ENCODE measurements at regions not wholly inside any gene's neighbourhood (a gene's known extent, or its start where the extent isn't known, plus 50 kb on each side); places are given as distances from the start of the nearest gene placed in this dataset.
"Not testable (repeated sequence)": the region's sequence is repeated elsewhere in the genome, so short reads cannot be mapped to it uniquely, and the experiment has no call there.

DNA sequence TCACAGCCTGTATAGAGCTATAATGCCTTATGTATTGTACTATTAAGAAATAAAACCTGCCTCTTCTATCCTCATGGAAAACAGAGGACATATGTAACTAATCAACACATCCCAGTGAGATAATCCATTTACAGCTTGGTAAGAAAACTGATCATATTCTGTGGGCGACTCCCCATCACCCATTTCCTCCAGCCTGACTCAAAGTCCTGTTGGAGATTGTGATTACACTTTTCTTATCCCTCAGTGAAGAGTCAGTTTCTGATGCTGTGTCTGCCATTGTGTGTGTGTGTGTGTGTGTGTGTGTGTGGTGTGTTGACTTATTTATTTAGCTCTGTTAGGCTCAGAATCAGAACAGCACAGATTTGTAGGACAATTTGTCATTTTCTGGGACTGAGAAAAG, 212.8 kb downstream of the FGF9 start:
- no peak for DNase-seq

DNA sequence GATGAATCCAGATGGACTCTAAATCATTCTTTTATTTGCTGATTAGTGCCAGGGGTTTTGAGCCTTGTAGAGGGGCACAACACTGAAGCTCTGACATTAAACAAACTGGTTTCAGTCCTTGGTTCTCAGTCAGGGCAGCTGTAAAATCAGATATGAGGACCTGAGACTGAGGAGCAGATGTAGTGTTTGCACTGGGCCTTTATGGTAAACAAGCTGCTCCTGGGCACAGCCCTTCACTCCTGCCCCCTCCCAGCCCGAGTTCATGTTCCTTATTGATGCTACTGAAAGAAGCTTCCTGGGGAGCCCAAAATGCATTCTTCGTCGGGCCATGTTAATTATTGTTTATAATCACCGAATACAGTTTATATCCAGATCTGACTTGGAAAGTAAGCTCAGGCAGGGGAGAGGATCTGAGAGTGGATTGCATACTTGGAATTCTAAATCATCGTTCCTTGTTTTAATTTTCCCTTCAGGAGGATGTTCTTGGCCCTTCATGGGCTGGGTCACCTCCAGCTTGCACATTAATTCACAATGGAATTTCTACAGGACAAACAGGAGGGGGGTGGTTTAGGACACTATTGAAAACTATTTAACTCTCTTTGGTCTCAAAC, 213.5 kb downstream of the FGF9 start:
- DNase-seq = no peak

DNA sequence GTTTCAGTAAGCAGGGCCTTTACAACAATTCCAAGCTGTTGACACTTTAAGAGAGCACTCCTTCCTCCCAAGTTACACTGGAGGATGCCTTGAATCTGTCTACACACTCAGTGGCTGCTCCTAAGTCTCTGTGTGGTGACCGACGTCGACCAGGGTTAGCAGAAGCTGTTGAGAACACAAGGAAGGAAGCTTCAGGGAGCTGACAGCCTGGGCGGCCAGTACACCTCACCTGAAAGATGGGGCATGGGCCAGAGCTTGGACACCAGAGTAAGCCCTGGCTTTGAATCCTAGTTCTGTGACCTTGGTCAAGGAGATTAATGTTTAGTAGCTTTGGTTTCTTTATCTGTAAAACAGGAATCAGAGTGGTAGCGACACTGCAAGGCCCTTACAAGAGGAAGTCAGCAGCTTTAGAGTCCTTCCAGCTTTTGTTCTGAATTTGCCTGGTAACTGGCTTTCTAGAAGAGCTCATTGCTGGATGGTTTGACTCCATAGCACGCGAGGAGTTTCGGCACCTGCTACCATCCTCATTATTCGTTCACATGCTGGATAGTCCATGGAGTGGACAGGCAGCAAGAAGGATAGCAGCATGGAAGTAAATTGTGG, 214.2 kb downstream of the FGF9 start:
- no peak for DNase-seq

DNA sequence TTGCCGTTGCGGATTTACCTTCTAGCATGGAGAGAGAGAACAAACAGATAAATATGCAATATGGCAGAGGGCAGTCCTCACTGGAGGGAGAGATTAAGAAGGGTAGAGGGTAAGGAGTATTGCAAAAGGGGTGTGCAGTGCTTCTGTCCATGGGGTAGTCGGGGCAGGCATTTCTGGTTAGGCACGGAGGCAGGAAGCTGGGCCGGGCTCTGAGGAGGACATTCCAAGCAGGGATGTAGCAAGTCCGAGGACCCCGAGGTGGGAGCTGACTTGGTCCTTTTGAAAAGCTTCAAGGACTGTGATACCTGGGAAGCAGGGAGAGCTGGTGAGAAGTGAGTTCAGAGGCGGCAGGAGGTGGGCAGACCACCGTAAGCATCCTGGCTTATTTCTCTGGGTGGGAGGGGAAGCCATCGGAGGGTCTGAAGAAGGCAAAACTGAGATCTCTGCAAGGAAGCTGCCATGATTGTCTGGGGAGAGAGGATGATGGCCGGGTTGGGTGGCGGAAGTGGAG, 214.9 kb downstream of the FGF9 start:
- DNase-seq = no peak

DNA sequence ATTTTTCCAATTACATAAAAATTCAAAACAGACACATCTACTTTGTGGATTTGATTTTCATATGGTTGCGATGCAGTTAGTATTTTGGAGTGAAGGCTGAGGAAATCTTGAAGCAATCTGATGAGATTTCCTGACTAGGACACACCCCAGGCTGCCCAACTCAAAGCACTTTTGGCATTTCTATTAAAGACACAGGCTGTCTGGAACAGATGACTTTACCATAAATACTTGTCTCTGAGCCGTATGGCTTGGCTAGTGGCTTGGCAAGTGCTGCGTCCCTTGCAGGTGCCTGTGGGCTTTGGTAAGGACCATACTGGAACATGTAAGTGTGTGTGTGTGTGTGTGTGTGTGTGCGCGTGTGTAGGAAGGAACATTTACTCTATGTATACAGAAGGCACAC, 218.8 kb downstream of the FGF9 start:
- no peak for DNase-seq

DNA sequence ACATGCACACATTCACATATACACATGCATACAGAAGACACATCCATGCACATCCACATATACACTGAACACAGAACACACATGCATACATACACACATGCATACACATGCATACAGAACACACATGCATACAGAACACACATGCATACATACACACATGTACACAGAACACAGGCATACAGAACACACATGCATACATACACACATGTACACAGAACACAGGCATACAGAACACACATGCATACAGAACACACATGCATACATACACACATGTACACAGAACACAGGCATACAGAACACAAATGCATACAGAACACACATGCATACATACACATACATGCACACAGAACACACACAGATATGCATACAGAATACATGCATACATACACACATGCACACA, 219.3 kb downstream of the FGF9 start:
- DNase-seq = not testable (repeated sequence)

DNA sequence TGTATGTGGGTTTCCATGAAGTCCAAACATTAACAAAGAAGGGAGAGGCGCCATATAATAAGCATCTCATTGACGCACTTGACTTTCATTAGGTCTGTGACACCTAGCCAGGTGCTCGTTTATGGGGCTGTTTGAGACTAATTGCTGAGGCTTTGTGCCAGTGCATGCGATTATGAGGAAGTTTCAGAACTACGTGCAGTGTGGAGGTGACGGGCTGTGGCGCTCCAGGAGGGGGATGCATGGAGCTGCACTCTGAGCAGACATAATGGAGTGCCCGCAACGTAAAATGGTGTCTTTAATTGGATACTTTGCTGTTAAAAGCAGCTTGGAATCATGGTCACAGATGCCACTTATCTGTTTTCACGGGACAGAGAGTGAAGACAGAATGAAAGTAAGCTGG, 223.2 kb downstream of the FGF9 start:
- no peak for DNase-seq

DNA sequence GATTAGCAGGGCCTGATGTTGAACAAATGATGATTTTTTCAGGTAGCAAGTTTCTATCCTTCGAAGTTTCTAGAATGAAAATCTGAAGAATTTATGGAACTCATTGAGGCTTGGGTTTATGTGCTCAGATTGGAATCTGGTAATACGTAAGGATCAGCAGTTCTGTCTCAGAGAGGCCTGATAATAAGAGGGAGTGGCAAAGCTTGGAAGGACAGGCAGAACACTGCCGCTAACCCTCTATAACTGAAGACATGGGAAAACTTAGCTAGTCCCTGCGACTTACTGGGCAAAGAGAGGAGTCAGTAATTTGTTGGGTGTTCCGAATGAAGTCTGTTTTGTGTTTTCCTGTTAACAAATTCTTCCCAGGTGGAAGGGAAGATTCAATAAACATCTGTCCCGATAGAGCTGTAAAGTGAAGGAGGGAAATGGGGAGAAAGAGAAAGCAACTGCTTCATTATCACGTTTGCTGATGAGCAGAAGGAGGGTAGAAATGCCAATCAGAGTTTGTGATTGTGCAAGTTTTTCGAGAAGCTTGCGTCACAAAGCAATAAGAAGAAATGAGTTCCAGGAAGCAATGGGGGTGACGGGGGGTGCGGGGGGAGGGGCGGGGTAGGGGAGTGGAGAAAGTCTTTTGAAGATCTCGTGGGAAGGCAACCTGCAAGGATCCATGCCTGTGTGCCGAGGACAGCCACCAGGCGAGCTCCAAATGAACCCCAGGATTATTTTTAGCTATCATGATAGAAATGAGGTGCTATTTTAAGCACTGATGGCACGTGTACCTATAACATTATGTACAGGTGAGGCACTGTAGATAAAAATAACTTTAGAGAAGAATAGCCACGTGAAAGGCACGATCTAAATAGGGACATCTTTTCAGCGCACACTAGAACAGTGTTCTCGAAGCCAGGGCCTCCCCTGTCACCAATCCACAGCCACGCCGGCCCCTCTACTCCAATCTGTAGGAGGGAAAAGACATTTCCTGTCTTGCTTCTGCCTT, 224.1 kb downstream of the FGF9 start:
- no peak for DNase-seq

DNA sequence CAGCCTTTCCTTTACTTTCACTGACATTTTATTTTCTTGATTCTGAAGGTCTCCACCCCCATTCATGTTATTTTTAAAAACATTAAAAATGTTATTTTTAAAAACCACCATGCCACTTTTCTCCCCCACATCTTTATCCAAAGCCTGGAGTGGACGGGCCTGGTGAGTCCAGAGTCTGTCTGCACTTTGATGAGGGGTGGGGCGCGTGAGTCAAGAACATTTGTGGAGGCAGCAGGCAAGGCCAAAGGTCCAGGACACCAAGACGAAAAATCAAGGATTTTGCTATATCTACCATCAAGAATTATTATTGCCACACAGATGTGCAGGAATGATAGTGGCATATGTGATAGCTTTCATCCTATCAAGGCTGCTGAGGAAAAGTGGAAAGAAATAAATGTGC, 224.9 kb downstream of the FGF9 start:
- no peak for DNase-seq

DNA sequence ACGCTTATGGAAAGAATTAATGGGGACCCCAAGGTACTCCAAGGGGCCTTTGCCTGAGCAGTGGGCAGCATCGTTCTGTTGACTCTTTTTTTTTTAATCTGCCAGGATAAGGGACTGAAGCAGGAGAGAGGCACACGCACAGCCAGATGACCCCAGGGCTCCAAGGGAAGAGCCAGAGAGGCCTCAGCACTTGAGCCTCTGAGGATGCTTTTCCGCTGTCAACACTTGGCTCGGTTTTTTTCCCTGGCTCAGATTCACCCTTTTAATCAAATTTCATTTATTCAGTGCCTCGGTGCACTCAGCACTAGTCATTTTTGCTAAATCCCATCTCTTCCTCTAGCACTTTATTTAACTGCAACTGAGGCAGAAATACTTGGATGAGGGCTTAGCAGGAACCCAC, 226.3 kb downstream of the FGF9 start:
- no peak for DNase-seq

DNA sequence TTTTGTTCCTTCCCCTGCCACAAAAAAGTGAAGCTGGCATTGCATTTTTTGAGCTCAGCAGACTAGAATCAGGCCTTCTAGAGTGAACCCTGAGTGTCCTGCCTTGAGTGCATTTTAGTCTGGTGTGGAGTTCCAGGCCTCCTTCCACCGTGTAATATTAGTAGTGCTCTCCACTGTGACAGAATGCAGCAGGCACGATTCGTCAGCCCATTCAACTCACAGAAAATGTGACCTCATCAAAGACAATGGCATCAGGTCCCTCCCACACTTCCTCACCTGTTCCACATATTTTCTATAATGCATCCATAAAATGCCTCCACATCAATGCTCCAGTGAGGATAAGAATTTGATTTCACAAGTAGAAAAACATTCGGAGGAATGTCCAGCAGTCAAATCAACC, 227.6 kb downstream of the FGF9 start:
- no peak for DNase-seq

DNA sequence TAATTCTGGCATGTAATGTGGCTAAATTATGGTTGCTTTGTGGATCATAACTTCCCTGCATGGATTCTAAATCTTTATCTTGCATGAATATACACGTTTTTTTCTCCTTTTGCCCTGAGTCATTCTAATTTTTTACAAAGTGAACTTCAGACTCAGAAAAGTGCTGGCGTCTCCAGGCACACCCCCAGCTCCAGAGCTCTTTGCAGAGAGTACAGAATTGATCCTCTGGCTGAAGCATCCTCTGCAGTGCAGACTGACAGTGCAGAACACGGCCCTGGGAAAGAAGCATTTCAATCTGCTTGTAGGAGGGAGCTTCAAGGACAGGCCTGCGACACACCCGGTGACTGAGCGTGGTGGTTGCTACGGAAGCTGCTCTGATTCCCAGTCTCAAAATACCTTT, 228.1 kb downstream of the FGF9 start:
- DNase-seq = no peak

DNA sequence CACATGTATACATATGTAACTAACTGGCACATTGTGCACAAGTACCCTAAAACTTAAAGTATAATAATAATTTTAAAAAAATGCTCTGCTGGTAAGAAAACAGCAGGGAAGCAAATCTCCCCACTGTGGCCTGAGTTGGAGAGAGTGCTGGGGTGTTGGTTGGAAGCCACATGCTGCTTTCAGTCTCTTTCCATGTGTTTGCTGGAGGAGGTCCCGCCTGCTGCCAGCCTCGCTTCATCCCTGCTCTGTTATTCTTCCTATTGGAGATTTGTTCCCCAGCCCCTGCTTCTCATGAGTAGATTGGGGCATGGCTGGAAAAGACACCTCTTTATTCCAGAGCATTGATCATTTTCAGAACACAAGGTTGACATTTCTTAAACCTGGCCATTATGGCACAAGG, 230.5 kb downstream of the FGF9 start:
- DNase-seq = no peak

DNA sequence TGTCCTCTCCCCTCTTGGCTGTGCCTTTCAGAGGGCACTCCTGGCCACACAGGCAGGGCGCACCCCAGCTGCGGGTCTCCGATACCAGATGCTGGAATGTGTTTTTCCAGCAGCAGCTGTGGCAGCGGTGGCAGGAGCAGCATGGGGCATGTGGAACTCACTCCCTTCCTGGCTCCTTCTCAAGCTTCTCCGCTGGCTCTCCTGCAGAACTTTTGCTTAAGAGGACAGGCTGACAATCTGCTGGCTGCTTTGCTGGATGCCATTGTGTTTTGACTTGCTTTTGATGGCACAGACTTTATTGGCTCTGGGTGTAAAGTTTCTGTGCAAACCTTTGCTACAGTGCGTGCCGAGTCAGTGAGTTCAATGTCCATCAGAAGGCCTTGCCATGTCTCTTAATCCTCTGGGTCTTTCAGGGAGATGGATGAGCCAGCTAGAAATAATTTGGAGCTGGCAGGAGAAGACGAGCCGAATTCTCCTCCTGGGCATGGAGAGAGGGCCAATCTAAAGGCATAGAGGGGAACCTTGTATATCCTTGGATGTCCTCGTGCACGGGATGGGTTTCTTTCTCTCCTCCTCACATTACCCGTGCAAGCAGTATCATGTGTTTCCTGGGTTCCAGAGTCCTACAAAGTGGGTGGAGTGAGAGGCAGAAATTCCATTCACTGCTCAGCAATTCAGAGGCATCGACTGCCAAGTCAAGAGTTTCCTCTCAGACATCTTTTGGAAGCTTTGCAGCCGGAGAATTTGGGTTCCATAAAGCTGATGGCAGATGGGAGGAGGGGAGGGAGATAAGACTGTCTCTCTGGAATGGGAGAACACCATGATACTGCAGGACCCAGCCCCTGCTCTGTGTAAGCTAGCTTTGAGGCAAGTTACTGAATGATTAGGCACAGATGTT, 231.2 kb downstream of the FGF9 start:
- DNase-seq = no peak

DNA sequence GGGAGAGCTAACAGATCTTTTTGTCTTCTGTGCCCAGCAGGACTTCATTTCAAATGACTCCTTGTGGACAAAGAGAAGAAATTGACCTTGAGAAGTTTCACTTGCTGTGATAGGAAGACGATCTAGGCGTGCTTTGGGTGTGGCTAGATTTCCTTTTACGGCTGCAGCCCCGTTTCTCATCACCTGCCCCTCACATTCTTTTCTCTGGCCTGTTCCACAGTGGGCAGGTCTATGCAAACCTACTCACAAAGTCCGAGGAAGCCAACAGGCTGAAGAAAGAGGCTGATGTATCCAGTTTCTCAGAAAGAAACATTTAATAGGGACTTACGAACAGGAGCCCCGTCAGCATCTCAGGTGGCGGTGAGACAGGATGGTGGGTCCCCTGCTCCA, 231.8 kb downstream of the FGF9 start:
- DNase-seq = no peak

DNA sequence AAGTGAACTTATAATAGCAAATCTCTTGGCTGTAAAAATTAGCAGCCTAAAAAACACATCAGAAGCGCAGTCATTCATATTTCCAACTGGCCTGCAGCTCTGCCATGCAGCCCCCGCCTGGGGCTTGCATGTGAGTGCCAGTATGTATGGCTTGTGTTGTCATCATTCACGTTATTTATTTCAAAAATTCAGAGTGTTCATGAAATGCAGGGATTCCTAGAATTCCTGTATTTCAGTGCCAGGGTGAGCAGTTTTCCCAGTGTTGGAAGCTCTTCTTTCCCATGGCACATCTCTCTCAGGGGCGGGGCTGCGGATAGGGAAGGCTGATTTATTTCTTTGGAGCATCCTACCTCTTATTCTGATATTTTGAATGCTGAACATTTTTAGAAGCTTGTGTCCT, 234.6 kb downstream of the FGF9 start:
- no peak for DNase-seq

DNA sequence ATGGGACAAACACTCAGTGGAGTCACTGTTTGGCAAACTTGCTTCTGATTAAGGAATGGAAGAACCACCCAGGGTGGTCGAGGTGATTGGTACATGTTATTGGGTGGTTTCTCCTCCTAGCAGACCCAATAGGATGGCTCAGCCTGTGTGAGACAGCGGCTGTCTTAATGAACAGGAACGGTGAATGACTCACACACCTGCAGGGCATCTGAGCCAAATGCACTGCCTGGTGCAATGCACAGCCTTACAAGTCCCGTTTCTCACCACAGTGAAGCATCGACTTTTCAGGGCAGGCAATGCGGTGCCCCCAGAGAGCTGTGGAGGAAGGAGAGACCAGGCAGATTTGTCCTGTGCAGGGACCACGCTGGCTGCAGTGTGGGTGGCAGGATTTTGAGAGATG, 238.5 kb downstream of the FGF9 start:
- DNase-seq = no peak

DNA sequence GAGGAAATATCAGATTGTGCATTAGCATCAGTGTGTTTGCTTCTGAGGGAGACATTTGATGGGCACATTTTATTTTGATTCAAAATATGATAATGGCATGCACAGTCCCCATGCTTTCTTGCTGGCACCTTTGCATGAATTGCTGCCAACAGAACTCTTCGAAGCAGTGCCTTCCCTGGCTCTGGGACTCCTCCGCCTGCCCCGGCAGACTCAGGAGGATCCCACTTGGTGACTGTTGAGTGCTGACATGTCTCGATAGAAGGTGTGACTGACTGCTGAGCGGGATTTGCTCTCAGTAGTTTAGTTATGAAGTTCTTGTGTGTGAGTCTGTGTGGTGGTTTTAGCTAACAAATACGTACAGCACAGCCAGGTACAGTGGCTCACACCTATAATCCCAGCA, 239.7 kb downstream of the FGF9 start:
- DNase-seq = no peak

DNA sequence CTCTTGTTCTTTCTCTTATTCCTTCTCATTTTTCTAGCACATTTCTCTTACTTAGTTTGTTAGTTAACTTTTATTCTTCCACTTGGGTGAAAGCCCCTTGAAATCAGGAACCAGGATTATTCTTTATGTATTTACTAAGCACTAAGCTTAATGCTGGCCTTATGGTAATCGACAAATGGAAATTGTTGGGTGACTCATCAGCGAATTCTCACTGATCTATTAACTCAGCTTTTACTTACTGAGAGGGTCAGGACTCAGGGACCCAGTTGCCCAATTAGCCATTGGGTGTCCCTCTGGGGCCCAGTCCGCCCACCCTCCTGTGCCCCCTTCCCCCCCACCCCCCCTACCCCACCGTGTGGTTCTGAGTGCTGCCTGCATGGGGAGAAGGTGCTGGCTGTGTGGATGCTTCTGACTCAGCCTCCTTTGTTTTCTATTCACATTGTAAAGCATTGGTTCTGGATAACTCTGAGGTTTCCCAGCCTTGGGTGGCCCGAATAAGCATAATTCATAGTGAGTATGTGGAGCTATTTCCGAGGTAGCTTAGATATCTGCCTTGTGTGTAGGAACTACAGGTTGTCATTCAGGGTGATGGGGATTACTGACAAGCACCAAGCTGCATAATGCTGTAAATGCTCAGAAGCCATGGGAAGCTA, 240.9 kb downstream of the FGF9 start:
- DNase-seq = no peak

DNA sequence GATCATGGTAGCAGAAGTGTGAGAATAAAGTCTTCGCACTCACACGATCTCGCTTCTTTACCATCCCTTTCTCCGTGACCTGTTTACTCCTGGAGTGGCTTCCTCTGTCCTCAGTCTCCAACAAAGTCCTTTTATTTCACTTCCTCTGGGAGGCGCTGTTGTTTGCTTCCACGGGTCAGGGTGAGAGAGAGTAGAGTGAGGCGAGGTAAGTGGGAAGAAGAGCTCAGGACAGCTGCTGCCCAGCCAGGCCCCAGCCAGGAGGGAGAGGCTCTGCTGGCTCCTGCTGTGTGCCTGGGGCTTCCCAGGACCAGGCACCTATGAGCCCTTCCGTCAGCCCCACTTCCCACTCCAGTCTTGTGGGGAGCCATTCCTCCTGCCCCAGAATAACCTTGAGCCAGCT, 242.1 kb downstream of the FGF9 start:
- no peak for DNase-seq

DNA sequence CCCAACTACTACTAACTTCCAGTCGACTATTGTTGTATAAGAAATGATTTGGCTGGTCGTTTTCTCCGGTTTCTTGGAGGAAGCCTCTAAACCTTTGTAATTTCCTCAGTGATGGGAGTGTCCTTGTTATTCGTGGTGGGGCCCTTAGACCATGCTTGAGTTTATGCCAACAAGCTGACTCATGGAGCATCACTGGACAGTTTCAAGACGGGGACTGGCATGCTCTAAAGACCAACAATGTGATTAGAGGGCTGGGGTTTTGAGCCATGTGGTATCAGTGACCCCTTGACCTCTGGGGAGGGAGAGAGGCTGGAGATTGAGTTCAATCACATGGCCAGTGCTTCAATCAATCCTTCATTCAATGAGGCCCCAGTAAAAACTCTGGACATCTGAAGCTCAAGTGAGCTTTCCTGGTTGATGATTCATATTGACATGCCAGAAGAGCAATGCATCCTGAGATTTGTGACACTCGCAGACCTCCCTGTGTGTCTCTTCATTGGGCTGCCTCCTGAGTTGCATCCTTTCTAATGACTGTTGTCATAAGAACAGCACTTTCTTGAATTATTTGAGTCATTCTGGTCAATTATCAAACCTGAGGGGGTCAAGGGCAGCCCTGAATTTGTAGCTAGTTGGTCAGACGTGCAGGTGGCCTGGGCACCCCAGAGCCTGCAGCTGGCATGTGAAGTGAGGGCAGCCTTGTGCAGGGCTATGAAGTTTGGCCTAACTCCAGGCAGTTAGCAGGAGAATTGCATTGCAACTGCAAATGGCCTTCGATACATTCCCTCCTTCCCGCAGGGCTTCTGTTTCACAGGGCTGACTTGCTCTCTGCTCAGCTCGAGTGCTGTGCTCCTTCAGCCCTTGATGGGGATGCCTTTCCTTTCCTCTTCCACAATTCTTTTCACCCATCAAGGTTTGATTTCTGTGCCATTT, 246.5 kb downstream of the FGF9 start:
- no peak for DNase-seq
